Fibroblast of upper back skin (primary cell): ENCODE measurements at regions not wholly inside any gene's neighbourhood (a gene's known extent, or its start where the extent isn't known, plus 50 kb on each side); places are given as distances from the start of the nearest gene placed in this dataset.

Experiments
- DNase-seq: peaks from one replicate; pipeline ENCODE4 v3.0.0-alpha.2; 2013

- DNase-seq: no peak
Observed at GRCh38 chr3:182524711-182525401, 268.4 kb upstream of the ATP11B start.

- DNase-seq: no peak
Observed at GRCh38 chr3:182525766-182526374, 267.4 kb upstream of the ATP11B start.

- peak; percentile 14 for DNase-seq
Observed at GRCh38 chr3:182527745-182528144, 265.6 kb upstream of the ATP11B start.

- DNase-seq: no peak
Observed at GRCh38 chr3:182530316-182530715, 263.0 kb upstream of the ATP11B start.

- no peak for DNase-seq
Observed at GRCh38 chr3:182533394-182533793, 259.9 kb upstream of the ATP11B start.

GRCh38 chr3:182544542-182544941, 248.8 kb upstream of the ATP11B start:
- DNase-seq: no peak

GRCh38 chr3:182562274-182562673, 231.0 kb upstream of the ATP11B start:
- DNase-seq: no peak

GRCh38 chr3:182565916-182566796, 227.1 kb upstream of the ATP11B start:
- no peak for DNase-seq

- peak; percentile 5 for DNase-seq
Observed at GRCh38 chr3:182567700-182568099, 225.6 kb upstream of the ATP11B start.

GRCh38 chr3:182568261-182568660, 225.0 kb upstream of the ATP11B start:
- DNase-seq: no peak

GRCh38 chr3:182568876-182569275, 224.4 kb upstream of the ATP11B start:
- DNase-seq: no peak

- no peak for DNase-seq
Observed at GRCh38 chr3:182570946-182571594, 222.2 kb upstream of the ATP11B start.

GRCh38 chr3:182575941-182576340, 217.4 kb upstream of the ATP11B start:
- DNase-seq: no peak

GRCh38 chr3:182583545-182583944, 209.8 kb upstream of the ATP11B start:
- DNase-seq: no peak

GRCh38 chr3:182585532-182586150, 207.7 kb upstream of the ATP11B start:
- DNase-seq: no peak

GRCh38 chr3:182592747-182593146, 200.6 kb upstream of the ATP11B start:
- DNase-seq: no peak

GRCh38 chr3:182596676-182597410, 196.5 kb upstream of the ATP11B start:
- DNase-seq: no peak

GRCh38 chr3:182597621-182598041, 195.7 kb upstream of the ATP11B start:
- peak; percentile 13 for DNase-seq

GRCh38 chr3:182601597-182601996, 191.7 kb upstream of the ATP11B start:
- DNase-seq: no peak

- DNase-seq: no peak
Observed at GRCh38 chr3:182603501-182603900, 189.8 kb upstream of the ATP11B start.

- DNase-seq: no peak
Observed at GRCh38 chr3:182605882-182606611, 187.3 kb upstream of the ATP11B start.
